ENCODE measurements at regions not wholly inside any gene's neighbourhood (a gene's known extent, or its start where the extent isn't known, plus 50 kb on each side); places are given as distances from the start of the nearest gene placed in this dataset.
"Not testable (repeated sequence)": the region's sequence is repeated elsewhere in the genome, so short reads cannot be mapped to it uniquely, and the experiment has no call there.

- H3K27me3 Mint-ChIP-seq (ENCODE audit: low read depth) = peaks cover 7% of the 10 kb centered on the region
- no peaks in the 10 kb centered on the region for H3K4me1 Mint-ChIP-seq (ENCODE audit: low read depth)
- ATAC-seq (no peak), DNase-seq (no peak)
- CTCF ChIA-PET = no interaction called here
- no peaks in the 10 kb centered on the region for H3K36me3 Mint-ChIP-seq (ENCODE audit: low read depth)
- POLR2A ChIA-PET = no interaction called here
- H3K9me3 Mint-ChIP-seq (ENCODE audit: insufficient read depth) = no peaks in the 10 kb centered on the region
- no peak overlapping the region for H3K27ac Mint-ChIP-seq
- no peak overlapping the region for H3K4me3 Mint-ChIP-seq
Measured at GRCh38 chr17:20721171-20721570, 141.6 kb downstream of the CDRT15L2 start.

GRCh38 chr17:20724391-20724790 is 144.9 kb downstream of the CDRT15L2 start:
- H3K27ac Mint-ChIP-seq; ATAC-seq; H3K4me1 Mint-ChIP-seq (ENCODE audit: low read depth); POLR2A ChIA-PET; H3K9me3 Mint-ChIP-seq (ENCODE audit: insufficient read depth); DNase-seq; H3K36me3 Mint-ChIP-seq (ENCODE audit: low read depth); CTCF ChIA-PET; H3K4me3 Mint-ChIP-seq: not testable (repeated sequence)
- peaks cover 17% of the 10 kb centered on the region for H3K27me3 Mint-ChIP-seq (ENCODE audit: low read depth)

GRCh38 chr17:20727201-20727600 is 147.7 kb downstream of the CDRT15L2 start:
- H3K9me3 Mint-ChIP-seq (ENCODE audit: insufficient read depth); ATAC-seq; H3K27ac Mint-ChIP-seq; DNase-seq; H3K4me3 Mint-ChIP-seq; POLR2A ChIA-PET; H3K36me3 Mint-ChIP-seq (ENCODE audit: low read depth); CTCF ChIA-PET; H3K4me1 Mint-ChIP-seq (ENCODE audit: low read depth): not testable (repeated sequence)
- peaks cover 17% of the 10 kb centered on the region for H3K27me3 Mint-ChIP-seq (ENCODE audit: low read depth)

GRCh38 chr17:20728181-20728580 is 148.7 kb downstream of the CDRT15L2 start:
- ChIA-PET CTCF (no interaction called here), POLR2A (no interaction called here)
- Mint-ChIP-seq H3K4me3 (no peak overlapping the region), H3K36me3 (ENCODE audit: low read depth) (no peaks in the 10 kb centered on the region), H3K4me1 (ENCODE audit: low read depth) (no peaks in the 10 kb centered on the region), H3K27ac (no peak overlapping the region), H3K27me3 (ENCODE audit: low read depth) (peaks cover 17% of the 10 kb centered on the region), H3K9me3 (ENCODE audit: insufficient read depth) (no peaks in the 10 kb centered on the region)
- DNase-seq = no peak
- ATAC-seq = no peak

- H3K4me3 Mint-ChIP-seq; H3K27me3 Mint-ChIP-seq (ENCODE audit: low read depth); ATAC-seq; POLR2A ChIA-PET; H3K36me3 Mint-ChIP-seq (ENCODE audit: low read depth); H3K9me3 Mint-ChIP-seq (ENCODE audit: insufficient read depth); DNase-seq; H3K4me1 Mint-ChIP-seq (ENCODE audit: low read depth); H3K27ac Mint-ChIP-seq; CTCF ChIA-PET: not testable (repeated sequence)
Measured at GRCh38 chr17:20731131-20731530, 151.6 kb downstream of the CDRT15L2 start.

GRCh38 chr17:20733923-20734322 is 154.4 kb downstream of the CDRT15L2 start:
- Mint-ChIP-seq H3K4me1 (ENCODE audit: low read depth) (no peaks in the 10 kb centered on the region), H3K4me3 (no peak overlapping the region), H3K36me3 (ENCODE audit: low read depth) (no peaks in the 10 kb centered on the region), H3K9me3 (ENCODE audit: insufficient read depth) (no peaks in the 10 kb centered on the region), H3K27me3 (ENCODE audit: low read depth) (peaks cover 11% of the 10 kb centered on the region), H3K27ac (no peak overlapping the region)
- no peak for ATAC-seq
- CTCF ChIA-PET = no interaction called here
- no peak for DNase-seq
- POLR2A ChIA-PET = no interaction called here

- H3K9me3 Mint-ChIP-seq (ENCODE audit: insufficient read depth) = no peaks in the 10 kb centered on the region
- ChIA-PET CTCF (no interaction called here), POLR2A (no interaction called here)
- no peaks in the 10 kb centered on the region for H3K36me3 Mint-ChIP-seq (ENCODE audit: low read depth)
- DNase-seq = no peak
- no peak overlapping the region for H3K4me3 Mint-ChIP-seq
- H3K4me1 Mint-ChIP-seq (ENCODE audit: low read depth) = no peaks in the 10 kb centered on the region
- no peak for ATAC-seq
- peaks cover 13% of the 10 kb centered on the region for H3K27me3 Mint-ChIP-seq (ENCODE audit: low read depth)
- H3K27ac Mint-ChIP-seq = no peak overlapping the region
Measured at GRCh38 chr17:20735796-20736195, 156.3 kb downstream of the CDRT15L2 start.

GRCh38 chr17:20737636-20738035 is 158.1 kb downstream of the CDRT15L2 start:
- DNase-seq; H3K36me3 Mint-ChIP-seq (ENCODE audit: low read depth); H3K27ac Mint-ChIP-seq; H3K9me3 Mint-ChIP-seq (ENCODE audit: insufficient read depth); H3K4me3 Mint-ChIP-seq; ATAC-seq; POLR2A ChIA-PET; CTCF ChIA-PET; H3K4me1 Mint-ChIP-seq (ENCODE audit: low read depth): not testable (repeated sequence)
- peaks cover 27% of the 10 kb centered on the region for H3K27me3 Mint-ChIP-seq (ENCODE audit: low read depth)

GRCh38 chr17:20771104-20771503 is 191.6 kb downstream of the CDRT15L2 start:
- Mint-ChIP-seq H3K36me3 (ENCODE audit: low read depth) (no peaks in the 10 kb centered on the region), H3K27me3 (ENCODE audit: low read depth) (peaks cover 6% of the 10 kb centered on the region), H3K4me1 (ENCODE audit: low read depth) (peaks cover 2% of the 10 kb centered on the region), H3K9me3 (ENCODE audit: insufficient read depth) (no peaks in the 10 kb centered on the region), H3K27ac (no peak overlapping the region), H3K4me3 (no peak overlapping the region)
- no peak for ATAC-seq
- ChIA-PET POLR2A (no interaction called here), CTCF (no interaction called here)
- DNase-seq = no peak

- Mint-ChIP-seq H3K9me3 (ENCODE audit: insufficient read depth) (no peaks in the 10 kb centered on the region), H3K4me1 (ENCODE audit: low read depth) (no peaks in the 10 kb centered on the region)
Measured at GRCh38 chr17:20774472-20775135, 195.1 kb downstream of the CDRT15L2 start.

GRCh38 chr17:20775331-20775730 is 195.8 kb downstream of the CDRT15L2 start:
- no peak overlapping the region for H3K4me3 Mint-ChIP-seq
- H3K27me3 Mint-ChIP-seq (ENCODE audit: low read depth) = peaks cover 10% of the 10 kb centered on the region
- no peaks in the 10 kb centered on the region for H3K9me3 Mint-ChIP-seq (ENCODE audit: insufficient read depth)
- ATAC-seq (no peak), DNase-seq (no peak)
- no peaks in the 10 kb centered on the region for H3K4me1 Mint-ChIP-seq (ENCODE audit: low read depth)
- no peak overlapping the region for H3K27ac Mint-ChIP-seq
- no peaks in the 10 kb centered on the region for H3K36me3 Mint-ChIP-seq (ENCODE audit: low read depth)
- POLR2A ChIA-PET = no interaction called here
- CTCF ChIA-PET = no interaction called here

More at GRCh38 chr17:20774472-20775135, 195.1 kb downstream of the CDRT15L2 start:
- no peak overlapping the region for H3K4me3 Mint-ChIP-seq
- ChIA-PET POLR2A (no interaction called here), CTCF (no interaction called here)
- H3K27me3 Mint-ChIP-seq (ENCODE audit: low read depth) = peaks cover 10% of the 10 kb centered on the region
- DNase-seq (no peak), ATAC-seq (no peak)
- H3K27ac Mint-ChIP-seq = no peak overlapping the region
- no peaks in the 10 kb centered on the region for H3K36me3 Mint-ChIP-seq (ENCODE audit: low read depth)

GRCh38 chr17:20779521-20779920 is 200.0 kb downstream of the CDRT15L2 start:
- DNase-seq (no peak), ATAC-seq (no peak)
- no peak overlapping the region for H3K27ac Mint-ChIP-seq
- H3K9me3 Mint-ChIP-seq (ENCODE audit: insufficient read depth) = no peaks in the 10 kb centered on the region
- H3K4me1 Mint-ChIP-seq (ENCODE audit: low read depth) = no peaks in the 10 kb centered on the region
- no peak overlapping the region for H3K4me3 Mint-ChIP-seq
- CTCF ChIA-PET = no interaction called here
- POLR2A ChIA-PET = no interaction called here
- no peaks in the 10 kb centered on the region for H3K36me3 Mint-ChIP-seq (ENCODE audit: low read depth)
- H3K27me3 Mint-ChIP-seq (ENCODE audit: low read depth) = peaks cover 13% of the 10 kb centered on the region

GRCh38 chr17:20781260-20781659 is 201.7 kb downstream of the CDRT15L2 start:
- ChIA-PET CTCF (no interaction called here), POLR2A (no interaction called here)
- no peaks in the 10 kb centered on the region for H3K4me1 Mint-ChIP-seq (ENCODE audit: low read depth)

More at GRCh38 chr17:20781260-20781659, 201.7 kb downstream of the CDRT15L2 start:
- Mint-ChIP-seq H3K4me3 (no peak overlapping the region), H3K9me3 (ENCODE audit: insufficient read depth) (no peaks in the 10 kb centered on the region), H3K36me3 (ENCODE audit: low read depth) (no peaks in the 10 kb centered on the region), H3K27ac (no peak overlapping the region), H3K27me3 (ENCODE audit: low read depth) (peaks cover 26% of the 10 kb centered on the region)
- no peak for DNase-seq
- ATAC-seq = no peak

Measured in activated CD8-positive, alpha-beta T cell treated with anti-CD3 and anti-CD28 coated beads, Interleukin-2, amount 10 ng/mL, durations not matched to agents 7 days and 5 days (primary cell).